SK-N-SH (cell line): ENCODE measurements at regions not wholly inside any gene's neighbourhood (a gene's known extent, or its start where the extent isn't known, plus 50 kb on each side); places are given as distances from the start of the nearest gene placed in this dataset.

Experiments used
- CTCF ChIP-seq: fragments of 200-600 bp; sonication (generic); IDR thresholded peaks from 2 replicates; pipeline ENCODE4 v1.6.1; 2017; ENCODE audit warnings: antibody characterized with exemption, mild to moderate bottlenecking, moderate library complexity
- EP300 ChIP-seq, 2 experiments: IDR thresholded peaks; 2 replicates each; pipeline versions ENCODE4 v1.4.0 to v1.6.1; 2012; ENCODE audit warnings: borderline replicate concordance in 1 of 2, low read depth in 1 of 2, low read length in 1 of 2
- EZH2phosphoT487 ChIP-seq: fragments of 200-600 bp; sonication (generic); IDR thresholded peaks from 2 replicates; pipeline ENCODE4 v1.6.1; 2017; ENCODE audit warnings: low read depth, mixed run types, mild to moderate bottlenecking, antibody characterized with exemption, moderate library complexity, borderline replicate concordance
- GABPA ChIP-seq: IDR thresholded peaks from 2 replicates; pipeline ENCODE4 v1.4.0; 2012; ENCODE audit warnings: low read depth, mild to moderate bottlenecking
- IRF3 ChIP-seq: fragments of 150-350 bp; IDR thresholded peaks from 2 replicates; pipeline ENCODE4 v1.6.1; 2016; ENCODE audit warnings: mild to moderate bottlenecking, low read depth, low read length
- MAX ChIP-seq: IDR thresholded peaks from 2 replicates; pipeline ENCODE4 v1.4.0; 2012; ENCODE audit warnings: low read depth
- MXI1 ChIP-seq: IDR thresholded peaks from 2 replicates; pipeline ENCODE4 v1.6.1; 2012; ENCODE audit warnings: mild to moderate bottlenecking, low read depth, low read length, improper control_type of control experiment
- POLR2AphosphoS5 ChIP-seq: IDR thresholded peaks from 2 replicates; pipeline ENCODE4 v1.6.1; 2012; ENCODE audit warnings: low read depth, low read length
- SIN3A ChIP-seq: IDR thresholded peaks from 2 replicates; pipeline ENCODE4 v1.6.1; 2012; ENCODE audit warnings: low read depth, mild to moderate bottlenecking, low read length, moderate library complexity, borderline replicate concordance
- TAF1 ChIP-seq: IDR thresholded peaks from 2 replicates; pipeline ENCODE4 v1.6.1; 2012; ENCODE audit warnings: low read depth, mild to moderate bottlenecking, low read length, moderate library complexity, borderline replicate concordance
- TCF12 ChIP-seq: IDR thresholded peaks from 2 replicates; pipeline ENCODE4 v1.4.0; 2012
- USF2 ChIP-seq: fragments of 150-350 bp; IDR thresholded peaks from 2 replicates; pipeline ENCODE4 v1.6.1; 2017; ENCODE audit warnings: antibody characterized with exemption, low read length, low read depth, borderline replicate concordance
- YY1 ChIP-seq: IDR thresholded peaks from 2 replicates; pipeline ENCODE4 v1.4.0; 2012; ENCODE audit warnings: low read depth, mild to moderate bottlenecking
- ZBTB33 ChIP-seq: IDR thresholded peaks from 2 replicates; pipeline ENCODE4 v1.4.0; 2012; ENCODE audit warnings: low read depth, borderline replicate concordance

- TF ChIP-seq CTCF (no peak), EZH2phosphoT487 (no peak), GABPA (no peak), TAF1 (no peak), POLR2AphosphoS5 (no peak), IRF3 (no peak), USF2 (no peak), EP300 (IDR thresholded peaks at IDR 0.05; ENCODE audit: borderline replicate concordance in 1 of 2, low read depth in 1 of 2, low read length in 1 of 2) (no peak), TCF12 (no peak), YY1 (no peak), ZBTB33 (no peak), MAX (no peak), MXI1 (no peak), SIN3A (no peak)
Measured at GRCh38 chr11:59028105-59028504, 58.0 kb upstream of the GLYATL1B start.
